GM12891 (cell line): ENCODE measurements at regions not wholly inside any gene's neighbourhood (a gene's known extent, or its start where the extent isn't known, plus 50 kb on each side); places are given as distances from the start of the nearest gene placed in this dataset.
"Not testable (repeated sequence)": the region's sequence is repeated elsewhere in the genome, so short reads cannot be mapped to it uniquely, and the experiment has no call there.

Experiments used
- DNase-seq: peaks from one replicate; pipeline ENCODE4 v3.0.0; 2011; ENCODE audit warnings: low spot score; ENCODE audit not compliant: insufficient read length
- FAIRE-seq: peaks from 2 replicates; lab custom pipeline; 2011; peaks lifted over from hg19 to GRCh38; lab: Jason Lieb, UNC
- PAX5 ChIP-seq: IDR thresholded peaks from 2 replicates; pipeline ENCODE4 v1.6.1; 2011; ENCODE audit warnings: low read length, moderate library complexity, mild to moderate bottlenecking; ENCODE audit not compliant: insufficient read depth, severe bottlenecking
- POLR2A ChIP-seq: IDR thresholded peaks from 2 replicates; pipeline ENCODE4 v1.6.1; 2011; ENCODE audit warnings: low read depth, low read length, control low read depth
- POLR2AphosphoS5 ChIP-seq: IDR thresholded peaks from 2 replicates; pipeline ENCODE4 v1.6.1; 2011; ENCODE audit warnings: low read depth, low read length, control low read depth
- POU2F2 ChIP-seq: IDR thresholded peaks from 2 replicates; pipeline ENCODE4 v1.6.1; 2011; ENCODE audit warnings: low read depth, mild to moderate bottlenecking, control low read depth, low read length, moderate library complexity
- SPI1 ChIP-seq: IDR thresholded peaks from 2 replicates; pipeline ENCODE4 v1.6.1; 2011; ENCODE audit warnings: low read depth, low read length, control low read depth
- TAF1 ChIP-seq: IDR thresholded peaks from 2 replicates; pipeline ENCODE4 v1.6.1; 2011; ENCODE audit warnings: low read depth, low read length, control low read depth

GRCh38 chr6:159535656-159536350, 157.2 kb downstream of the SOD2 start:
- FAIRE-seq, result no peak
- TF ChIP-seq SPI1 (no peak), POLR2A (no peak), POU2F2 (no peak), POLR2AphosphoS5 (no peak), TAF1 (no peak), PAX5 (no peak)

GRCh38 chr6:159533568-159533967, 159.5 kb downstream of the SOD2 start:
- FAIRE-seq (no peak), DNase-seq (no peak)
- TF ChIP-seq SPI1 (no peak), POU2F2 (no peak), POLR2A (no peak), POLR2AphosphoS5 (no peak), PAX5 (no peak), TAF1 (no peak)

More at GRCh38 chr6:159535656-159536350, 157.2 kb downstream of the SOD2 start:
- no peak for DNase-seq

- FAIRE-seq (no peak), DNase-seq (no peak)
- no peak for TF ChIP-seq POU2F2
Measured at GRCh38 chr6:159533016-159533415, 160.0 kb downstream of the SOD2 start.

GRCh38 chr6:159532155-159532554, 160.9 kb downstream of the SOD2 start:
- FAIRE-seq, result no peak
- TF ChIP-seq POU2F2 (no peak), TAF1 (no peak), PAX5 (no peak), POLR2AphosphoS5 (no peak), POLR2A (no peak), SPI1 (no peak)
- no peak for DNase-seq

GRCh38 chr6:159529934-159530333, 163.1 kb downstream of the SOD2 start:
- DNase-seq (no peak), FAIRE-seq (no peak)
- TF ChIP-seq POLR2A (no peak), POLR2AphosphoS5 (no peak), SPI1 (no peak), TAF1 (no peak), POU2F2 (no peak), PAX5 (no peak)

GRCh38 chr6:159527351-159527750, 165.7 kb downstream of the SOD2 start:
- FAIRE-seq (no peak), DNase-seq (no peak)
- TF ChIP-seq POU2F2, result no peak
- no peak for TF ChIP-seq TAF1
- no peak for TF ChIP-seq POLR2AphosphoS5
- TF ChIP-seq SPI1, result no peak
- TF ChIP-seq PAX5, result no peak
- TF ChIP-seq POLR2A, result no peak

GRCh38 chr6:159525445-159526025, 167.5 kb downstream of the SOD2 start:
- no peak for FAIRE-seq
- no peak for DNase-seq

GRCh38 chr6:159522877-159523547, 170.0 kb downstream of the SOD2 start:
- FAIRE-seq (no peak), DNase-seq (no peak)
- TF ChIP-seq POLR2A (no peak), SPI1 (no peak), TAF1 (no peak), PAX5 (no peak), POLR2AphosphoS5 (no peak), POU2F2 (no peak)

More at GRCh38 chr6:159525445-159526025, 167.5 kb downstream of the SOD2 start:
- no peak for TF ChIP-seq PAX5
- no peak for TF ChIP-seq POLR2A

- DNase-seq (no peak), FAIRE-seq (no peak)
- no peak for TF ChIP-seq PAX5
- no peak for TF ChIP-seq SPI1
- TF ChIP-seq POLR2A, result no peak
- TF ChIP-seq TAF1, result no peak
- TF ChIP-seq POLR2AphosphoS5, result no peak
- no peak for TF ChIP-seq POU2F2
Measured at GRCh38 chr6:159521962-159522361, 171.1 kb downstream of the SOD2 start.

GRCh38 chr6:159520002-159520401, 173.0 kb downstream of the SOD2 start:
- FAIRE-seq, result no peak
- TF ChIP-seq PAX5, result no peak
- TF ChIP-seq TAF1, result no peak
- no peak for TF ChIP-seq POLR2A
- no peak for TF ChIP-seq POU2F2
- TF ChIP-seq SPI1, result no peak
- TF ChIP-seq POLR2AphosphoS5, result no peak
- DNase-seq, result no peak

GRCh38 chr6:159515811-159516210, 177.2 kb downstream of the SOD2 start:
- FAIRE-seq, DNase-seq: not testable (repeated sequence)
